Femur (tissue), 1 donor: ENCODE measurements at regions not wholly inside any gene's neighbourhood (a gene's known extent, or its start where the extent isn't known, plus 50 kb on each side); places are given as distances from the start of the nearest gene placed in this dataset.
A peak's percentile ranks its signal among the peaks of the same experiment; 100 is the strongest.

Experiments used
- DNase-seq: peaks from one replicate; pipeline ENCODE4 v3.0.0-alpha.2; 2017

DNA sequence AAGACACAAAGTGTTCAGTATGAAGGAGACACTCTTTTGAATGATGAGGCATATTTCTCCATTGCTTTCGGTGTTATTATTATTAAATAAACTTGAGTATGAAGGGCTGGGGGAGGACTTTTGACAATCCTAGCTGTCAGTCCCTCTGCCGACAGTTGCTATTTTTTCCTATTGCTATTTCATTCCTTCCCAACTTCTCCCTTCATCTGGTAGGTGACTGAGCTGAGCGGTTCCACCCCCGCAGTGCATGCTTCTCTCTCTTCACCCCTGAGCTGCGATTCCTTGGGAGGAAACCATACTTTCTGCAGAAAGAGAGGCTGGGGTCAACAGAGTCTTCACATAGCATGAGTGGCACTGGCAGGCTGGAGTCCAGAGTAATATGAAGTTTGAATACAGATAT lies 261.2 kb upstream of the TAC1 start:
- no peak for DNase-seq

DNA sequence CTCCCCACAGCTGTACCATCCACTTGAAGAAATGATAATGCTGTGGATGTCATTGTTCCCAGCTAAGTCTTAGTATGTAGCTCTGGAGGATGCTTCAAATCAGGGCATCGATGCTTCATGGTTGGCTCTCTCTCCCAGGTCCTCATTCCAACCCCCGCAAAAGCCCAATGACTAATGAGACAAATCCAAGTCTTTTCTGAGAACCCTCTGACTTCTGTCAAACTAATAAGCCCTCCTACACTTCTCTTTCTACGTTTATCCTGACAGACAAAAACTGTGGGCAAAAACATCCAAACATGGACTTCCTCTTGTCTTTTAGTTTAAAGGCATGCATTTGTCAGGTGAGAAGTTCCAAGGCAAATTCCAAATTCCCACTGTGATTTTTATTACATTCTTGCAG lies 260.4 kb upstream of the TAC1 start:
- no peak for DNase-seq

DNA sequence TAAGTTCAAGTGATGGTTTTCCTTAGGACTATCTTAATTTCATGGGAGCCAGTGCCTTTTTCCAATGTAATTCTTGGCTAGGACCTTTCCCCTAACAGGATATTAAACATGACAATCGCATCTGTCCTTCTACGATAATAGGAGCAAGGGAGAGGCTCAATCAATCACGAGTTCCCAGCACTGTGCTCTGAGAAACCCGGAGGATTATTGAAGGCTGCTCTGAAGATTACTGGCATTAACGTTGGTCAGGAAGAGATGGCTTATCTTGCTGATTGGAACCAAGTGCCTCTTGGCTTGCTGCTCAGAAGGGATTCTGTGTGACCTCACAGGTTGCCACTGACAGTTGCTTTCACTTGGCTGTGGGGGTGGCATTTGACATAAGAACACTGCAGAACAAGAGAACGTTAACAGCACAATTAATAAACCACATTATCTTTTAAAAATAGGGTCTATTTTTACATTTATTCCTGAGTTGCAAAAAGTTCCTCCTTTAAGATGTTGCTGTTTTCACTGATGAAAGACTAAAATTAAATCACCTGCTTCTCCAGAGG lies 252.1 kb upstream of the TAC1 start:
- no peak for DNase-seq

DNA sequence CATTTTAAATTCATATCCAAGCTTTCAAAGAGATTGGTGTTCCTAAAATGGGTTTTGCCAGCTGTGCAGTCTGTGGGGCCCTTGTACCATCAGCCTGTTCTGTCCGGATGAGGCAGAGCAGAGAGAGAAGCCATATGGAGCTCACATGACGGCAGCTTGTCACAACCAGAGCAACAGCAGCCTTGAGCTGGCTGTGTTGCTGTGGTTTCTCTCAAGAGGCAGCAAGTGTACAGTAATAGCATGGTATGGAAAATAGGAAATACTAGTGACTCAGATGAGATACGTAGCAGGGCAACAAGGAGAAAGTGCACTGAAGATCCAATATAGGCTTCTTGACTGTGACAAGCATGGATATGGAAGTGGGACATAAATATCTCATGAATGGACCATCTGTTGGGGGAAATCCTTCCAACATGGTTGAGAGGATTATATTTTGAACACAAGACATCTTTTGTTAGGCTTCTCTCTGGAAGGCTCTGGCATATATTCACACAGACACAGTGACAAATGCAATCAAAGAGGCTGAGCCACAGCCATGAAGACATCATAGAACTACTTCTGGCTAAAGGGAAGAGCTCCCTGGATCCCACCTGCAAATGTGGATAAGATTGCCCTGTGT lies 251.0 kb upstream of the TAC1 start:
- DNase-seq: peak; percentile 44

DNA sequence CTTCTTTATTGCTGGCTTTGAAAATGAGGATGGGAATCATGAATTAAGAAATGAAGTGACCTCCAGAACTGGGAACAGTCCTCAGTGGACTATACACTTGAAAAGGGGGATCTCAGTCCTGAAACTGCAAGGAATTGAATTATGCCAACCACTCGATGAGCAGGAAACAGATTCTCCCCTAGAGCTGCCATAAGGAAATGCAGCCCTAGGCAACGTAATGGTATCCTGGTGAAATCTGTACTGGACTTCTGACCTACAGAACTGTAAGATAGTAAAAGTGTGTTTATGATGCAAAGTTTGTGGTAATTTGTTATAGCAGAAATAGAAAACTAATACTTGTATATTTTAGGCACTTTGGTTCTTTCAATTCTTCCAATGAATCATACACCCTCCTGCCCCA lies 236.4 kb upstream of the TAC1 start:
- DNase-seq: no peak

DNA sequence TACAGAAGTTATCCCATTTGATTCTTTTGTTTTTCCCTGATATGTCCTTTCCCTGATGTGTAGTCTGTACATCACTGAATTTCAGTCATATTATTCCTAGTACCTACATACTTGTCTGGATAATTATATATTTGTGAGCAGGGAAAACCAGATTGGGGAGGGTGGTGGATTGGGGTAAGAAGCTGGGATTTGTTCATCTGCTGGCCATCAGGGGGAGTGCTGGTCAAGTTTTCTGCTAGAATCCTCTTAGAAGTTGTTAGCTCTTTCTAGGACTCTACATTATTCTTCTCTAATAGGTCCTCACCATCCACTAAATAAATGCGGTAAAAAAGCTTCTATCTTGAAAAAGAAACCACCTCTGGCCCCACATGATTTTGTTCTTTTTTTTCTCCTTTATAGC lies 232.7 kb upstream of the TAC1 start:
- DNase-seq: peak; percentile 21

DNA sequence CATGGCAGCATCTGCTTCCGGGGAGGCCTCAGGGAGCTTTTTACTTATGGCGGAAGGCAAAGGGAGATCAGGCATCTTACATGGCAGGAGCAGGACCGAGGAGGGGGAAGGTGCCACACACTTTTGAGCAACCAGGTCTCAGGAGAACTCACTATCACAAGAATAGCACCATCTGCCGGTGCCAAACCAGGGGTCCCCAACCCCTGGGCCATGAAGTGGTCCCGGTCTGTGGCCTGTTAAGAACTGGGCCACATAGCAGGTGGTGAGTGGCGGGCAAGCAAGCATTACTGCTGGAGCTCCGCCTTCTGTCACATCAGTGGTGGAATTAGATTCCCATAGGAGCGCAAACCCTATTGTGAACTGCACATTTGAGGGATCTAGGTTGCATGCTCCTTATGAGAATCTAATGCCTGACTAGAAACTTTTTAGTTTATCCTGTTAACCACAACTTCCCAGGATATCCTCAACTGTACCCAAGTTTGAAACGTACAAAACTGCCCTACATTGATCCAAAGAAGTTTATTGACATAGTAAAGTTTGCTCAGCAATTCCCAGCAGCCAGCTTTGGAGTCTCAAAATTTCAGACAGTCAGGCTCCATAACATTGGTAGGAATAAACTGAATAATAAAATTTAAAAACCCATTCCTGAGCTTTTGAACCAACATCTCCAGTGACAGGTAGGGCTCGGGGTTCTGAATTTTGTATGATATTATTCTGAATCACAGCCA lies 228.4 kb upstream of the TAC1 start:
- no peak for DNase-seq

DNA sequence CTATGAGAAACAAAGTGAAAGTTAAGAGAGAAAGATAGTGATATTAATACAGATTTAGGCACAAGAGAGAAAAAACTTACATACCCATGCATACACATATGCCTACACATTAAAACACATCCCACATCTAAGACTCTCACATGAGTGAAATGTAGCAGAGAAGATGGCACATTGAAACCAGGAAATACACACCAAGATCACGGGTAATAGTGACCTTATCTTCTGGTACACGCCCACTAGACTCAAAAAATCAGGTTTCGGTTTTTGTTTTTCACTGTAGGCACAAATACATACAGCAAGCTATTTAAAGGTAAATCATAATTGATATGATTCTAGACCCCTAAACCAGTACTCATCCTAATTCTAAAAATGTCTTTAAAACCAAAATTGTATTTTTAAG lies 225.2 kb upstream of the TAC1 start:
- DNase-seq: no peak

DNA sequence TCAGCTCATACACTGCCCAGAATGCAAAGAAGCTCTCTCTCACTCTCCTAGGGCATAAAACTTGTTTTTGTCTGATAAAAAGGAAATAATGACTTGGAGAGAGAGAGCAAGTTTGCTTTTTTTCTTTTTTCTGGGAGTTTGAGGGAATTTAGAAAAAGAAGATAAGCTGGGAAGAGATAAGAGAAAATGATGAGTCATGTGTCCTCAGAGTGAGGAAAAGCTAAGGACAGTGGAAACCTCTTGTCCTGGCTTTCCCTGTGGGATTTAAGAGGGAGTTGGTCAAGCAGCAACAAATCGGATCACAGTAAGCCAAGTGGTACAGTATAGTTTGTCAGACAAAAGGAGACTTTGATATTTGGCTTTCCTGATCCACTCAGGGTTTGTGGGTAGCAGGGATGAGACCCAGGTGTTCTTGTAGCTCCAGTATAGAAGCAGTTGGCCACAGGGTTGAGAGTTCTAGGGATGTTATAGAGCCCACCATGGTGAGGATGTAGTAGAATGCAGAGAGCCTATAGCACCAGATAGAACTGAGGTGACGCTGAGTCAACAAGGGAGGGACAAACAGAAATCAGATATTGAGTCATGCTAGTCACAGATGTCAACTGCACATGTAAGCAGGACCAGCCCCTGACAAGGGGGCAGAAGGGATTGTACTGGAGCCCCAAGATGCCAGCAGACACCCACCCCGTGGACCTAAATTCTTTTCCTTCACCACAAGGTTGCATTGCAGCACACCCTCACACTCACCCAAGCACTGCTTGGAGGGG lies 219.3 kb upstream of the TAC1 start:
- no peak for DNase-seq

DNA sequence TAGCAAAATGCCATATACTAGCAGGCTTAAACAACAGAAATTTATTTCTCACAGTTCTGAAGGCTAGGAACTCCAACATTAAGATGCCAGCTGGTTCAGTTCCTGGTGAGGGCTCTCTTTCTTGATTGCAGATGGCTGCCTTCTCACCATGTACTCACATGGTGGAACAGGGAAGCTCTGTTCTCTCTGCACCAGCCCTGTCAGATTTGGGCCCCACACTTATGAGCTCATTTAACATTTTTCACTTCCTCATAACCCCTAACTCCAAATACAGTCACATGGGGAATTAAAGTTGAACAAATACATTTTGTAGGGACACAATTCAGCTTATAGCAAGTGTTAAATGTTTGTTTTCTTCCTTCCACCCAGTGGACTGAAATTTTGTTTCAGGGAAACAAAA lies 218.6 kb upstream of the TAC1 start:
- DNase-seq: no peak

DNA sequence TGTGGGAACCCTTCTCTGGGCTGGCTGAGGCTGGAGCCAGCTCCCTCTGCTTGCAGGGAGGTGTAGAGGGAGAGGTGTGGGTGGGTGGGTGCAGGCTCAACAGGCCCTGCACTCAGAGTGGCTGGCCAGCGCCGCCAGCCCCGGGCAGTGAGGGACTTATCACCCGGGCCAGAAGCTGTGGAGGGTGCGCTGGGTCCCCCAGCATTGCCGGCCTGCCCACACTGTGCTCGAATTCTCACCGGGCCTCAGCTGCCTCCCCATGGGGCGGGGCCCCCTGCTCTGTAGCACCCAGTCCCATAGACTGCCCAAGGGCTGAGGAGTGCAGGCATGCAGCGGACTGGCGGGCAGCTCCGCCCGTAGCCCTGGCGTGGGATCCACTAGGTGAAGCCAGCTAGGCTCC lies 190.7 kb upstream of the TAC1 start:
- DNase-seq: no peak

DNA sequence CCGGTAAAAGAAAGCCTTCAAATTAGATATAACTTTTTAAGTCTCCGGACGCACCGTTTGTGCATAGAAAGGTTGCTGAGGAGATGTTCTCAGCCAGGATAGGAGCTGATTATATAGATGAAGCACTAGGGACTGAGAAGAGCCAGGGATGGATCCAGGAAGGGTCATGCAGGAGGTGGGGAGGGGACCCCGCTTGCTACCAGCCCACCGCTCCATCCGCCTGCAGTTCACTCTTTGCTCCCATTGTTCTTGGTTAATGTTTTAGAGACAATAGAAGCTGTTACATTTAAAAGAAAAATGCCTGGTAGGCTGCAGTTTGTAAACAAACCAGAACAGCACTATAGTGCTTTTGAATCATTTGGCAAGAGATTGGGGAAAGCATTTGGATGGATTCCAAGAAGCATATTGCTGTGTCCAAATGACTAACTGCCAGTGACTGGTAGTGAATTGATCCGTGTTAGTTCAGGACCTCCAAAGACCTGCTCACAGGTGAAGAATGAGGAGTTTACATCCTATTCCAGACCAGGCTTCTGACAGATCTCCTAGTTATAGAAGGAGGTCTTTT lies 175.9 kb upstream of the TAC1 start:
- no peak for DNase-seq

DNA sequence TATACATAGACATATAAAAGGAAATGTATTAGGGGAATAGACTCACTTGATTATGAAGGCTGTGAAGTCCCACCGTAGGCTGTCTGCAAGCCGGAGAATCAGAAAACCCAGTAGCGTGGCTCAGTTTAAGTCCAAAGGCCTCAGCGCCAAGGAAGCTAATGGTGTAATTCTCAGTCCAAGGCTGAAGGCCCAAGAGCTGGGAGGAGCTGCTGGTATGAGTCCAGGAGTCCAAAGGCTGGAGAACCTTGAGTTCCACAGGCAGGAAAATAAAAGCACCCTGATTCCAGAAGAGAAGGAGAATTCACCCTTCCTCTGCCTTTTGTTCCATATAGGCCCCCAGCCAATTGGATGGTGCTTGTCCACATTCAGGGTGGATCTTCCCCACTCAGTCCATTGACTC lies 166.2 kb upstream of the TAC1 start:
- no peak for DNase-seq

DNA sequence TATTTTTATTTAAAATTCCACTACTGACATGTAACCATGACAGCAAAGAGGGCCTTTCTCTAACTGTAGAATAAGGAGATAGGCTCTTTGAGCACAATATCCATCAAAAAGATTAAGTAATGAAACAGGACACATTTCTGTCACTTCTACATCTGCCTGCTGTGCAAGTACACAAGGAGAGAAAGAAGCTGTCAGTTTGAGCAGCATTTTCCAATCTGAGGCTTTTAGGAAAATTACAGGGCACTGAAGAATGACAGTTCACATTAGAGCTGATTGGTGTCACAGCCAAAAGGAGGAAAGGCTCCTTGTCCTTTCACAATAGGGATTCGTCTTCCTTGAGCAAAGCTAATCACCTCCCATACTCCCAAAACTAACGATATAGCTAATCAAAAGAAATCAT lies 158.8 kb upstream of the TAC1 start:
- DNase-seq: no peak

DNA sequence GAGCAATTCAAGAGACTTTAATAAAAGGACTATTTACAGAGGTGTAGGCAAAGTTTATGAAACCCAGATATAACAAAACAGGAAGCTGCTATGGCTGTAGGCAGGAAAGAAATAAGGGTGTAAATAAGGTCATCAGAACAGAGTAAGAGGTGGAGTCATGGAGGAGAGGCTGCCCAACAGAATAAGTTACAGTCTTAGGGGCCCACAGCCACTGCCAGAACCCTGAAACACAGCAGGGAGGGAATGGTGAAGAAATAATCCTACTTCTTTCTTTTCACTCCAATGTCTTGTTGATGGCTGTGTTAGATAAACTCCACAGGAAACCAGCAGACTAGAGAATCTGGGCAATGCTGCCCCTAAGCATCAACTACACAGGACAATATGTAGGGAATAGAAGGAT lies 155.8 kb upstream of the TAC1 start:
- no peak for DNase-seq

DNA sequence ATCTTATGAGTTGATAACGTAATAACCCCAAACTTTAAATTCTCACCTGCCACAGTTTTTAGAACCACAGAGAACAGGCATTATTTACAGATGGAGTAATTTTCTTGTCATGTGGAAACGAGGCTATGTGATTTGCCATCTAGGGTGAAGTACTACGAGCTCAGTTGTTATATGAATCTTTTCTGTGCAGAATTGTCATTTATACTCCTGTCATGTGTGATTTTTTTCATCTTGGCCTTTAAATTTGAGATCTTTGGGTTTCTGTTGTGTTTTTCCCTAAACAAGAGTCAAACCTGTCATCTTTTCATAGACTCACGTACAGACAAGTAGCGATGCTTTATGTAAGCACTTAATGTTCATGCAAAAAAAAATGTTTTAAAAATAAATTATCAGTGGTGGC lies 153.7 kb upstream of the TAC1 start:
- no peak for DNase-seq

DNA sequence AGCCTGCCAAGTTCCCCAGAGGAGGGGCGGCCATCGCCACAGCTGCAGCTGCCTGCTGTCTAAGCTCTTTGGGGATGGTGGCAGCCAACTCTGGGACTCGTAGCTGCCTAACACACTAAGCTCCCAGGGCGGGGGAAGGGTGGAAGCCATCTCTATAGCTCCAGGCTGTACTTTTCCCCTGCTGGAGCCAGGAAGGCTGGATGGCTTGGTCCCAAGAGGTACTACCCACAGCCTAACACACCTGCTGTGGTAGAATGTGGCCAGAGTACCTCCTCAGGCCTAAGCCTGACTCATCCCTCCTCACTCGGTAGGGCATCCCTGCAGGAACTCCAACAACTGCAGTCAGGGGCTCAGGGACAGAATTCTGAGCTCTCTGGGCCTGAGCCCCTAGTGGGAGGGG lies 151.7 kb upstream of the TAC1 start:
- no peak for DNase-seq

DNA sequence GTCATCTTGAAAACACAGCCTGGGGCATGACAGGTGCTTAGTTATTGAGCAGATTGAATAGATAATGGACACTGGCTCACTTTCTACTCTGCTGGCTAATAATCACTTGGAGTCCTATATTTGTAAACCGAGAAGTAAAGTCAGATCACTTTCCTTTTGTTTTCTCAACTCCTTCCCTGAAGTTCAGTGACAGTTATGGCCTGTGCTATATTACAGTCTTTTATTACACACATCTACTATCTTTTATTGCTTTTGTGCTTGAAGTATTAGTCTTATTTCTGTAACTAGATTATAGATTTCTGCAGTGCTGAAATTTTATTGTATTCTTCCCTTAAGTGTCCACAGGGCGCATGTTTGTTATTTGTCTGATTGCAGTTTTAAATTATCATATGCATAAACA lies 136.4 kb upstream of the TAC1 start:
- no peak for DNase-seq

DNA sequence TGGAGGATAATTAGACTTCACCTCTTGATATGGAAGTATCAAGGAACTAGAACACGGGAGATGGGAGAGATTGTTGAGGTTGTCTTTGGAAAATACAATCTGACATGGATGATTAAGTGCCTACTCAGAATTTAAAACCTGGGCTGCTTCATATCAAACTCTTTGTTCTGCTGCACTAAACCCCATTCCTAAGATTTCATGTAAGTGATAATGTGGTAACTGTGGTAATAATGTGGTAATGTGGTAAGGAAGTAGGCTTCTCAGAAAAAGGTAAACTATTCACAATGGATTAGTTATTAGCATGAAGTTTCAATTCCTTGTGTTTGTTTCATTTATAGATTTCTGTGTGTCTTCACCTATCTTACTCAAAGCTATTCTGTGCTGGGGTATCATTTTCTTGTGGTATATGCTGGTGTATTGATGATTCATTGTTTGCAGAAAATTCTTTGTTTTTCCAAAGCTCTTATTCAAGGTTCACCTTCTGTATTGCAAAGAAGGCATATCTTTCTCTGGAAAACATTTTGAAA lies 129.9 kb upstream of the TAC1 start:
- DNase-seq: no peak

DNA sequence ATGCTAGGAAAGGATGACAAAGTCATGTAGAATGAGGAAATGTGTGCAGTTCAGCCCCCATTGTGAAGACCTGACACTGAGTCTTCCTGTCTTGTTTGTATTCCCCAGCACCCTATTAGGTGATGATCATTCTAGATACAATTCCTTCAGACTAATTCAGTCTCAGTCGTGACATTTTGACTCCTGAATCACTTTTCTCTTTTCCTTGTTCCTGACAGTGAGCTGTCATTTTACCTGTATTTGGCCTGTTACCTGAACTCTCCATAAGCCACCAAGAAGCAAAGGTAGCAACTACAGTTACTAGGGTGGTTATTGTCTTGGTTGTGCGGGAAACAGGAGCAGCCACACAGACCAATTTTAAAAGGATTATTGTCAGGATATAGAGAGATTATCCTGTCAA lies 111.4 kb upstream of the TAC1 start:
- DNase-seq: no peak

DNA sequence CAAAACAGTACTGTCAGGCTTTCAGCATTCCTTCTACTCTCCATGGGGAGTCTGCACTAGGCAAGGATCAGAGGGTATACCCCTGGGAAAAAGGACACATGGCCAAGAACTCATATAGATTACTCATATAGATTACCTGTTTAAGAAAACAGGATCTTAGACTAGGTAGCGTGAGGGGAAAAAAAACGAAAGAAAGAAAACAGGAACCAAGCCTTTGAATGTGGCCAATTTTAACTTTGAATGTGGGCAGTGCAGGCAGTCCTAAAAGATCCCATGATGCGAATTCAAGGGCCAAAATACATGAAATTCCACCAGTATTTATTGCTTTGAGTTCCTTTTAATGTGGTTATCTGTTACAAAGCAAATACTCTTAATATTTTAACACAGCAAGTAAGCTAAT lies 108.6 kb upstream of the TAC1 start:
- no peak for DNase-seq

DNA sequence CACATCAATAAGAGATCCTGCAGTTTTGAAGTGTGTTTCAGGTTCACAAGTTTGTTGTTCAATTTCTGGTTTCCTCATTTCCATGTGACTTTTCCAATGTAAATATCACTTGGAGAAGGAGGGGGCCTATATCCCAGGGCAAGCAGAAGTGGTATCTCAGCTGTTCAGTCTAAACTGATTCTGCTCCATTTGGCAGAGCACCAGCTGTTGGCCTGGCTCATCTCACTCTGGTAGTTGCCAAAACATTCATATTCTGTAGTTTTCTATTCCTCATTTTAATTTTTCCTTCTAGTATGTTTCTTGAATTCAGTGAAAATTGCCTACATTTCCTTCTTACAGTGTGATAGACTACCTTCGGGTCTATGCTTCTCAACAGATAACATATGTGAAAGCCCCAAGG lies 101.8 kb upstream of the TAC1 start:
- DNase-seq: no peak

DNA sequence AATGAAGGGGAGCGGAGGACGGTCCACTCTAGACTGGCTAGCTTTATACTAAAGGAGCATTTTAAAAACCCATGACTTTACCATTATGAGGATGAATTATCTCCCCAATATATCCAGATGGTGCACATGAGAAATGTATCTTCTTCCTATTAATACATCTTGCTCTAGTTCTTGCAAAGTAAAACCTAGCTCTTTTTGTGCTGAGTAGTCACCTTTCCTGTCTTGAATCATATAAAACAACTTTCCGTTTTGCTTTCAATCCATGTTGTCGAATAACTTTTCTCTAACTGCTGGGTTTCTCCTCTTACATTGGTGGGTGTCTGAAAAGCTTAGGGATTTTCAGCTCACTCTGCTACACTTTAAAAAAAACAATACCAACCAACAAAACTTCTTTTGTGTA lies 96.3 kb upstream of the TAC1 start:
- no peak for DNase-seq

DNA sequence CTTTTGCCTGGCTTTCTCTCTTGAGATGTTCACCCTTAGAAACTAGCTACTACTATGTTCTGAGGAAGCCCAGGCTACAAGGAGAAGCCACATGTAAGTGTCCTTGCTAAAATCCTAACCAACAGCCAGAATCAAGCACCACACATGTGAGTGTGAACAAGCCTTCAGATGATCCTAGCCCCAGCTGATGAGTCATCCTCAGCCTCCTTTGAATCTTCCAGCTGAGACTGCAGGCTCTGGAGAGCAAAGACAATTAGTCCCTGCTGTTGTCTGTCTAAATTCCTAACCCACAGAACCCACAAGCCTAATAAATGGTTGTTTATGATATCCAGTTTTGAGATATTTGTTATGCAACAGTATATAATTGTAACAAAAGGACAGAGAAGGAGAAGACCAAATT lies 92.8 kb upstream of the TAC1 start:
- no peak for DNase-seq
